ENCODE measurements at regions not wholly inside any gene's neighbourhood (a gene's known extent, or its start where the extent isn't known, plus 50 kb on each side); places are given as distances from the start of the nearest gene placed in this dataset.
A peak's percentile ranks its signal among the peaks of the same experiment; 100 is the strongest.

- CTCF ChIA-PET: interaction anchor here (0.7 kb wide), 1 partner anchor 548 kb away, joined by 3 read pairs; no protein-coding TSS in a partner anchor
- Histone ChIP-seq H3K9me3 (ENCODE audit: control insufficient read depth, insufficient read depth, low read depth, low read length) (no peaks in the 10 kb centered on the region), H3K4me3 (ENCODE audit: low read depth, low read length) (no peak overlapping the region), H3K27ac (ENCODE audit: extremely low read depth, low read depth, low read length) (no peak overlapping the region), H3K36me3 (ENCODE audit: control insufficient read depth in 2 of 2, insufficient read depth in 1 of 2, low read length in 2 of 2) (no peaks in the 10 kb centered on the region), H3K4me1 (ENCODE audit: control insufficient read depth, insufficient read depth, low read length) (no peaks in the 10 kb centered on the region)
- POLR2A ChIA-PET: no interaction called here
- TF ChIP-seq PRDM10 (tag by site-specific recombination; IDR thresholded peaks at IDR 0.05) (no peak), ZNF112 (tag by site-specific recombination; IDR thresholded peaks at IDR 0.05) (no peak), ZNF549 (tag by site-specific recombination; IDR thresholded peaks at IDR 0.05) (no peak), OSR2 (tag by site-specific recombination; IDR thresholded peaks at IDR 0.05) (no peak), IKZF3 (tag by site-specific recombination; IDR thresholded peaks at IDR 0.05) (no peak), ZNF658 (tag by site-specific recombination; IDR thresholded peaks at IDR 0.05) (no peak), ZNF48 (tag by site-specific recombination; IDR thresholded peaks at IDR 0.05) (no peak), PBX3 (CRISPR knock-in tag; IDR thresholded peaks at IDR 0.05) (no peak), ZBTB1 (tag by site-specific recombination; IDR thresholded peaks at IDR 0.05) (no peak), ZNF449 (tag by site-specific recombination; IDR thresholded peaks at IDR 0.05) (no peak), ZNF514 (tag by site-specific recombination; IDR thresholded peaks at IDR 0.05) (no peak), WT1 (tag by site-specific recombination; IDR thresholded peaks at IDR 0.05) (no peak), ZNF366 (tag by site-specific recombination; conservative IDR thresholded peaks at IDR 0.05) (peak; percentile 46), ZNF302 (tag by site-specific recombination; IDR thresholded peaks at IDR 0.05; ENCODE audit: low read depth) (no peak), ZNF624 (tag by site-specific recombination; IDR thresholded peaks at IDR 0.05) (no peak), ZFP37 (tag by site-specific recombination; IDR thresholded peaks at IDR 0.05) (no peak)
- TF ChIP-seq, protein P1, sequence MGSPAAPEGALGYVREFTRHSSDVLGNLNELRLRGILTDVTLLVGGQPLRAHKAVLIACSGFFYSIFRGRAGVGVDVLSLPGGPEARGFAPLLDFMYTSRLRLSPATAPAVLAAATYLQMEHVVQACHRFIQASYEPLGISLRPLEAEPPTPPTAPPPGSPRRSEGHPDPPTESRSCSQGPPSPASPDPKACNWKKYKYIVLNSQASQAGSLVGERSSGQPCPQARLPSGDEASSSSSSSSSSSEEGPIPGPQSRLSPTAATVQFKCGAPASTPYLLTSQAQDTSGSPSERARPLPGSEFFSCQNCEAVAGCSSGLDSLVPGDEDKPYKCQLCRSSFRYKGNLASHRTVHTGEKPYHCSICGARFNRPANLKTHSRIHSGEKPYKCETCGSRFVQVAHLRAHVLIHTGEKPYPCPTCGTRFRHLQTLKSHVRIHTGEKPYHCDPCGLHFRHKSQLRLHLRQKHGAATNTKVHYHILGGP (tag by site-specific recombination; IDR thresholded peaks at IDR 0.05): no peak
- TF ChIP-seq, protein P2, sequence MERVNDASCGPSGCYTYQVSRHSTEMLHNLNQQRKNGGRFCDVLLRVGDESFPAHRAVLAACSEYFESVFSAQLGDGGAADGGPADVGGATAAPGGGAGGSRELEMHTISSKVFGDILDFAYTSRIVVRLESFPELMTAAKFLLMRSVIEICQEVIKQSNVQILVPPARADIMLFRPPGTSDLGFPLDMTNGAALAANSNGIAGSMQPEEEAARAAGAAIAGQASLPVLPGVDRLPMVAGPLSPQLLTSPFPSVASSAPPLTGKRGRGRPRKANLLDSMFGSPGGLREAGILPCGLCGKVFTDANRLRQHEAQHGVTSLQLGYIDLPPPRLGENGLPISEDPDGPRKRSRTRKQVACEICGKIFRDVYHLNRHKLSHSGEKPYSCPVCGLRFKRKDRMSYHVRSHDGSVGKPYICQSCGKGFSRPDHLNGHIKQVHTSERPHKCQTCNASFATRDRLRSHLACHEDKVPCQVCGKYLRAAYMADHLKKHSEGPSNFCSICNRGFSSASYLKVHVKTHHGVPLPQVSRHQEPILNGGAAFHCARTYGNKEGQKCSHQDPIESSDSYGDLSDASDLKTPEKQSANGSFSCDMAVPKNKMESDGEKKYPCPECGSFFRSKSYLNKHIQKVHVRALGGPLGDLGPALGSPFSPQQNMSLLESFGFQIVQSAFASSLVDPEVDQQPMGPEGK (tag by site-specific recombination; IDR thresholded peaks at IDR 0.05): no peak
- TF ChIP-seq, protein P3, sequence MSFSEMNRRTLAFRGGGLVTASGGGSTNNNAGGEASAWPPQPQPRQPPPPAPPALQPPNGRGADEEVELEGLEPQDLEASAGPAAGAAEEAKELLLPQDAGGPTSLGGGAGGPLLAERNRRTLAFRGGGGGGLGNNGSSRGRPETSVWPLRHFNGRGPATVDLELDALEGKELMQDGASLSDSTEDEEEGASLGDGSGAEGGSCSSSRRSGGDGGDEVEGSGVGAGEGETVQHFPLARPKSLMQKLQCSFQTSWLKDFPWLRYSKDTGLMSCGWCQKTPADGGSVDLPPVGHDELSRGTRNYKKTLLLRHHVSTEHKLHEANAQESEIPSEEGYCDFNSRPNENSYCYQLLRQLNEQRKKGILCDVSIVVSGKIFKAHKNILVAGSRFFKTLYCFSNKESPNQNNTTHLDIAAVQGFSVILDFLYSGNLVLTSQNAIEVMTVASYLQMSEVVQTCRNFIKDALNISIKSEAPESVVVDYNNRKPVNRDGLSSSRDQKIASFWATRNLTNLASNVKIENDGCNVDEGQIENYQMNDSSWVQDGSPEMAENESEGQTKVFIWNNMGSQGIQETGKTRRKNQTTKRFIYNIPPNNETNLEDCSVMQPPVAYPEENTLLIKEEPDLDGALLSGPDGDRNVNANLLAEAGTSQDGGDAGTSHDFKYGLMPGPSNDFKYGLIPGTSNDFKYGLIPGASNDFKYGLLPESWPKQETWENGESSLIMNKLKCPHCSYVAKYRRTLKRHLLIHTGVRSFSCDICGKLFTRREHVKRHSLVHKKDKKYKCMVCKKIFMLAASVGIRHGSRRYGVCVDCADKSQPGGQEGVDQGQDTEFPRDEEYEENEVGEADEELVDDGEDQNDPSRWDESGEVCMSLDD (tag by site-specific recombination; IDR thresholded peaks at IDR 0.05): no peak
- TF ChIP-seq, protein P4, sequence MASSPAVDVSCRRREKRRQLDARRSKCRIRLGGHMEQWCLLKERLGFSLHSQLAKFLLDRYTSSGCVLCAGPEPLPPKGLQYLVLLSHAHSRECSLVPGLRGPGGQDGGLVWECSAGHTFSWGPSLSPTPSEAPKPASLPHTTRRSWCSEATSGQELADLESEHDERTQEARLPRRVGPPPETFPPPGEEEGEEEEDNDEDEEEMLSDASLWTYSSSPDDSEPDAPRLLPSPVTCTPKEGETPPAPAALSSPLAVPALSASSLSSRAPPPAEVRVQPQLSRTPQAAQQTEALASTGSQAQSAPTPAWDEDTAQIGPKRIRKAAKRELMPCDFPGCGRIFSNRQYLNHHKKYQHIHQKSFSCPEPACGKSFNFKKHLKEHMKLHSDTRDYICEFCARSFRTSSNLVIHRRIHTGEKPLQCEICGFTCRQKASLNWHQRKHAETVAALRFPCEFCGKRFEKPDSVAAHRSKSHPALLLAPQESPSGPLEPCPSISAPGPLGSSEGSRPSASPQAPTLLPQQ (tag by site-specific recombination; IDR thresholded peaks at IDR 0.05): peak; percentile 41; the same call in 1 of the 2 replicates
Measured at GRCh38 chr3:140834266-140835037, 107.2 kb upstream of the SLC25A36 start.

Measured in HEK293 (cell line).